BE2C (cell line): ENCODE measurements at regions not wholly inside any gene's neighbourhood (a gene's known extent, or its start where the extent isn't known, plus 50 kb on each side); places are given as distances from the start of the nearest gene placed in this dataset.
A peak's percentile ranks its signal among the peaks of the same experiment; 100 is the strongest.

Experiments
- DNase-seq: peaks from one replicate; pipeline ENCODE4 v3.0.0-alpha.2; 2020
- H3K27me3 ChIP-seq: fragments of 250-450 bp; sonication (Bioruptor Pico); 2 replicates; pipeline ENCODE4 v1.5.1; 2020; ENCODE audit warnings: mild to moderate bottlenecking
- H3K36me3 ChIP-seq: fragments of 250-450 bp; sonication (Bioruptor Pico); 2 replicates; pipeline ENCODE4 v1.5.1; 2020; ENCODE audit warnings: mild to moderate bottlenecking
- H3K4me1 ChIP-seq: fragments of 250-450 bp; sonication (Bioruptor Pico); 2 replicates; pipeline ENCODE4 v1.5.1; 2020
- H3K4me3 ChIP-seq: 2 replicates; pipeline ENCODE4 v1.5.1; 2011; ENCODE audit warnings: low read depth, low read length
- H3K9me3 ChIP-seq: fragments of 250-450 bp; sonication (Bioruptor Pico); 2 replicates; pipeline ENCODE4 v1.5.1; 2020
- CTCF ChIP-seq: IDR thresholded peaks from 2 replicates; pipeline ENCODE4 v1.5.1; 2012; ENCODE audit warnings: mild to moderate bottlenecking, low read depth, low read length

GRCh38 chr6:827431-827830, 134.5 kb upstream of the EXOC2 start:
- DNase-seq: no peak
- no peak for TF ChIP-seq CTCF

GRCh38 chr6:819122-819521, 126.2 kb upstream of the EXOC2 start:
- no peaks in the 10 kb centered on the region for H3K36me3 ChIP-seq
- H3K4me3 ChIP-seq: no peak overlapping the region
- TF ChIP-seq CTCF: no peak
- peaks cover 10% of the 10 kb centered on the region for H3K27me3 ChIP-seq
- no peaks in the 10 kb centered on the region for H3K9me3 ChIP-seq
- H3K4me1 ChIP-seq: no peaks in the 10 kb centered on the region
- no peak for DNase-seq

More at GRCh38 chr6:827431-827830, 134.5 kb upstream of the EXOC2 start:
- H3K4me3 ChIP-seq: no peak overlapping the region
- H3K27me3 ChIP-seq: no peaks in the 10 kb centered on the region
- no peaks in the 10 kb centered on the region for H3K9me3 ChIP-seq
- H3K4me1 ChIP-seq: no peaks in the 10 kb centered on the region
- no peaks in the 10 kb centered on the region for H3K36me3 ChIP-seq

DNA sequence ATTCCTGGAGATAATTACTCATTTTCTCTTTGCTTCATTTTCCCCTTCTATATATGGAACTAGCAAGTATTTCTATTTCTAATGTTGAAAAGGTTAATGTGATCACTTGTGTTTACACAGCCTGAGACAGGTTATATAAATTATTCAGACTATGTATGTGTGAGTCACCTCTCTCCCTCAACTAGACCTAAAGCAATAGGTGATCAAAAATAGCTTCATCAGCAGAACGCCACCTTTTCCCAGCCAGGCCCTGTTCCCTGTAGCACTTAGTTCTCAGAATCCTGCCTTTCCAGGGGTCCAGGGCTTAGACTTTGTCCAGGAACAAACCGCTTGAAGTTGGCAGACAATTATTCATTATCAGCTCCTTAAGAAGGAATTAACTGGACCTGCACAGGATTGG, 125.3 kb upstream of the EXOC2 start:
- no peaks in the 10 kb centered on the region for H3K4me1 ChIP-seq
- no peaks in the 10 kb centered on the region for H3K36me3 ChIP-seq
- H3K27me3 ChIP-seq: peaks cover 10% of the 10 kb centered on the region
- DNase-seq: no peak
- no peak for TF ChIP-seq CTCF
- H3K4me3 ChIP-seq: no peak overlapping the region
- H3K9me3 ChIP-seq: no peaks in the 10 kb centered on the region

DNA sequence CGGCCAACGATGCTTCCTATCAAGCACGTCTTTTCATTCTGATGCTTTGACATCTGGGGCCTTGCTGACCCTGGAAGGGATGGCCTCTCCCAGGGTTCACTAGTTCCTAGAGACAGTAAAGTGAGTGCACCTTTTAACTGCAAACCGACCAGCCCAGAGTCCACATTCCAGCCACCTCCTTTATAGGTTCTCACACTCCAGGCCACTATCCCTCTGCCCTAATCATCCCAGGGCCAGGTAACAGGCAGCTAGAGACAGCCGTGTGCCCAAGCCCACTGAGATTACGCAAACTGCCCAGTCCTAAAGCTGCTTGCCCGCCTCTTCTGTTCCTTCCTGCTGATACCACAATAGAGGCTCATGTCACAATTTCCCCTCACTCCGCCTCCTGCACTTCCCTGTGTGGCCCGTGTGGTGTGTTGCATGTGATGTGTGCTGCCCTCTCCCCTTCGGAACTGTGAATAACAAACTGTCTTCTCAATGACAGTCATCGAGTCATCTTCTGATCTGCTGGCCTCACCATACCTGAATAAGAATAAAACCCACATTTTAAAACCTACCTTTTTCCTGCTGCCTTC, 123.7 kb upstream of the EXOC2 start:
- Histone ChIP-seq H3K9me3 (no peaks in the 10 kb centered on the region), H3K36me3 (no peaks in the 10 kb centered on the region), H3K27me3 (peaks cover 10% of the 10 kb centered on the region), H3K4me3 (no peak overlapping the region), H3K4me1 (no peaks in the 10 kb centered on the region)
- no peak for DNase-seq
- no peak for TF ChIP-seq CTCF

DNA sequence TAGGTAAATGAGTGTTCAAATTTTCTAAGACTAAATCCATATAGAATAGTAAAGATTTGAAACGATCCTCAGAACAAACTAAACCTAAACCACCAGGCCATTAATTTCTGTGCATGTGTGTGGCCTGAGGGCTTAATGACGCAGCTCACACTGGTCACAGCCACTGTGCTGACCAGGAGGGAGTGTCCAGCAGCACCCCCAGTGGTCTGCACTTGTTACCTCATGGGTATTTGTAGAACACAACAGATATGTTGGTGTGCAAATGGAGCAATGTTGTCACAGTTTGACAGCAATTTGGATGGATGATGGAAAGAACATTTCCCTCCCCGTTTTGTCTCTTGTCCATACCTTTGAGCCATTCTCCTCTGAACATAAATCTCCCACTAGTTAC, 122.4 kb upstream of the EXOC2 start:
- Histone ChIP-seq H3K4me1 (no peaks in the 10 kb centered on the region), H3K36me3 (no peaks in the 10 kb centered on the region)
- TF ChIP-seq CTCF: peak; percentile 26

DNA sequence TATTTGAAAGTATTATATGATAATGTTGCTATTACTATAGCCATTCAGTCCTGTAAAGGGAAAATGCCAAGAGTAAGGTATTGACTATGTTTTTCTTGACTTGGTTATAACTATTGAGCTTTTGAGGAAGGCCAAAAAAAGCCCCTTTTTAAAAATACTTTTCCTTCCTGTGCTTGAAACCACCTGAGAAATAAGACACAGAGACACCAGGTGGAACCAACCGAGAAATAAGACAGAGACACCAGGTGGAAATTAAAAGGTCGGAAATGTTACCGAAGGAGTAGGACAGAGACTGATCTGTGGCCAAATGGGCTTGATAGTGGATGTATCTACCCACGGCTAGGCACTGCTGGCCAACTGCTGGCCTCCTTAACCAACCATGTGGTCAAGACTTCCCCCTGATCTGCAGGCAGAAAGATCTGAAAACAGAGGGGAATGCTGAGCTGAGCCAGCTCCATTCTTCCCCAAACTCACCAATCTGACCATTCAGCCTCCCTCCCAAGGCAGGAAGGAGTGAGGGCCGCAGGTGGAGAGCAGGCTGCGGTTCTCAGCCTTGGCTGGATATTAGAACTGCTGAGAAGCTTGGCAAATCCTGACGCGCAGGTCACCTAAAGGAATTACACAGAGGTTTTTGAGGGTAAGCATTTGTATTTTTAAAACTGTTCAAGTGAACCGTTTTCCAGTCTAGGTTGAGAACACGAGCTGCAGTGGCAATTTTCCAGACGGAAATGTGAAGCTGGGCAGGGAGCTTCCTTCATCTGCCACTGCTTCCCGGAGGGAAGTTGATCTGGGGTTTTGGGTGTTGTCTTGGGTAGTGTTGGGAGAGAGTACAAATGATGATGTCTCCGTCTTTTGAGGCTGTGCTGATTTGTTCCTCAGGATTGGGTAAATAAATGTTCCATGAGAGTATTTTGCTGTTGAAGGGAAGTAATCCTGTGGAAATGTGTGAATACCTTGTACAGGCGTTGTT, 121.7 kb upstream of the EXOC2 start:
- Histone ChIP-seq H3K4me3 (no peak overlapping the region), H3K27me3 (peaks cover 10% of the 10 kb centered on the region), H3K36me3 (no peaks in the 10 kb centered on the region), H3K9me3 (no peaks in the 10 kb centered on the region), H3K4me1 (no peaks in the 10 kb centered on the region)
- no peak for TF ChIP-seq CTCF
- no peak for DNase-seq

More for the DNA sequence above, 122.4 kb upstream of the EXOC2 start:
- H3K9me3 ChIP-seq: no peaks in the 10 kb centered on the region
- H3K27me3 ChIP-seq: peaks cover 10% of the 10 kb centered on the region
- no peak for DNase-seq
- no peak overlapping the region for H3K4me3 ChIP-seq
